ENCODE measurements at regions not wholly inside any gene's neighbourhood (a gene's known extent, or its start where the extent isn't known, plus 50 kb on each side); places are given as distances from the start of the nearest gene placed in this dataset.
"Not testable (repeated sequence)": the region's sequence is repeated elsewhere in the genome, so short reads cannot be mapped to it uniquely, and the experiment has no call there.

GRCh38 chr18:51266077-51266476, 68.6 kb upstream of the MEX3C start:
- H4K8ac ChIP-seq (ENCODE audit: low read depth, low read length); H3K79me1 ChIP-seq (ENCODE audit: low read depth, low read length); H3K23ac ChIP-seq (ENCODE audit: low read depth, low read length, poor library complexity); H3K4me2 ChIP-seq (ENCODE audit: insufficient read depth, low read length, poor library complexity, severe bottlenecking); H2AFZ ChIP-seq (ENCODE audit: low read length); H3K27me3 ChIP-seq (ENCODE audit: control insufficient read depth in 3 of 3, insufficient read depth in 3 of 3, low read depth in 1 of 3, low read length in 3 of 3); H4K91ac ChIP-seq (ENCODE audit: low read depth, low read length, poor library complexity); H3K36me3 ChIP-seq (replicated peaks in 1 of 2; ENCODE audit: control insufficient read depth in 2 of 2, insufficient read depth in 2 of 2, low read length in 2 of 2); H3K9me3 ChIP-seq (replicated peaks in 1 of 2; ENCODE audit: control insufficient read depth in 2 of 2, insufficient read depth in 1 of 2, low read depth in 1 of 2, low read length in 2 of 2); H2BK12ac ChIP-seq (ENCODE audit: low read length); H3K9ac ChIP-seq (ENCODE audit: low read depth, low read length, poor library complexity); H2BK15ac ChIP-seq (ENCODE audit: low read length); H3K4me3 ChIP-seq (ENCODE audit: low read length in 2 of 2); H3K18ac ChIP-seq (ENCODE audit: low read length); H2BK120ac ChIP-seq (ENCODE audit: low read depth, low read length); H2BK5ac ChIP-seq (ENCODE audit: low read length); H3K14ac ChIP-seq (ENCODE audit: low read length); H2AK5ac ChIP-seq (ENCODE audit: low read depth, low read length); H3K27ac ChIP-seq (replicated peaks; ENCODE audit: low read length); H3K4ac ChIP-seq (ENCODE audit: low read length); H3K4me1 ChIP-seq (ENCODE audit: control insufficient read depth in 2 of 2, insufficient read depth in 1 of 2, low read depth in 1 of 2, low read length in 2 of 2); DNase-seq (ENCODE audit: low spot score): not testable (repeated sequence)
- WGBS, 2 donors (ENCODE audit: extremely low coverage in 2 of 2, insufficient read length in 2 of 2, insufficient replicate concordance in 1 of 2): no CpG with 5 or more reads among the region's 4 CpGs

- no peaks in the 10 kb centered on the region for H3K79me1 ChIP-seq (ENCODE audit: low read depth, low read length)
- H3K4me1 ChIP-seq (ENCODE audit: control insufficient read depth in 2 of 2, insufficient read depth in 1 of 2, low read depth in 1 of 2, low read length in 2 of 2): no peaks in the 10 kb centered on the region
- H3K27me3 ChIP-seq (ENCODE audit: control insufficient read depth in 3 of 3, insufficient read depth in 3 of 3, low read depth in 1 of 3, low read length in 3 of 3): no peaks in the 10 kb centered on the region
- no peak overlapping the region for H2BK5ac ChIP-seq (ENCODE audit: low read length)
- H4K91ac ChIP-seq (ENCODE audit: low read depth, low read length, poor library complexity): no peak overlapping the region
- no peaks in the 10 kb centered on the region for H3K36me3 ChIP-seq (replicated peaks in 1 of 2; ENCODE audit: control insufficient read depth in 2 of 2, insufficient read depth in 2 of 2, low read length in 2 of 2)
- peaks cover 0 to 2% of the 10 kb centered on the region in 2 donors for H3K9me3 ChIP-seq (replicated peaks in 1 of 2; ENCODE audit: control insufficient read depth in 2 of 2, insufficient read depth in 1 of 2, low read depth in 1 of 2, low read length in 2 of 2)
- H3K4me3 ChIP-seq (ENCODE audit: low read length in 2 of 2): no peak overlapping the region
- H3K18ac ChIP-seq (ENCODE audit: low read length): no peak overlapping the region
- H3K9ac ChIP-seq (ENCODE audit: low read depth, low read length, poor library complexity): no peak overlapping the region
- no peak overlapping the region for H2BK12ac ChIP-seq (ENCODE audit: low read length)
- no CpG with 5 or more reads among the region's 4 CpGs for WGBS, 2 donors (ENCODE audit: extremely low coverage in 2 of 2, insufficient read length in 2 of 2, insufficient replicate concordance in 1 of 2)
- H2BK120ac ChIP-seq (ENCODE audit: low read depth, low read length): no peak overlapping the region
- no peak overlapping the region for H4K8ac ChIP-seq (ENCODE audit: low read depth, low read length)
- no peak overlapping the region for H3K4me2 ChIP-seq (ENCODE audit: insufficient read depth, low read length, poor library complexity, severe bottlenecking)
- no peak overlapping the region for H2AK5ac ChIP-seq (ENCODE audit: low read depth, low read length)
- no peak overlapping the region for H3K27ac ChIP-seq (replicated peaks; ENCODE audit: low read length)
- no peak overlapping the region for H3K23ac ChIP-seq (ENCODE audit: low read depth, low read length, poor library complexity)
- no peak overlapping the region for H2AFZ ChIP-seq (ENCODE audit: low read length)
- DNase-seq (ENCODE audit: low spot score): no peak
- H3K14ac ChIP-seq (ENCODE audit: low read length): no peak overlapping the region
- H2BK15ac ChIP-seq (ENCODE audit: low read length): no peak overlapping the region
- no peak overlapping the region for H3K4ac ChIP-seq (ENCODE audit: low read length)
Measured at GRCh38 chr18:51266773-51267172, 69.3 kb upstream of the MEX3C start.

GRCh38 chr18:51273437-51273836, 76.0 kb upstream of the MEX3C start:
- no peaks in the 10 kb centered on the region for H3K4me1 ChIP-seq (ENCODE audit: control insufficient read depth in 2 of 2, insufficient read depth in 1 of 2, low read depth in 1 of 2, low read length in 2 of 2)
- H3K4ac ChIP-seq (ENCODE audit: low read length): no peak overlapping the region
- no peak overlapping the region for H3K9ac ChIP-seq (ENCODE audit: low read depth, low read length, poor library complexity)
- no peak overlapping the region for H2BK120ac ChIP-seq (ENCODE audit: low read depth, low read length)
- H3K79me1 ChIP-seq (ENCODE audit: low read depth, low read length): no peaks in the 10 kb centered on the region
- no peak overlapping the region for H3K14ac ChIP-seq (ENCODE audit: low read length)
- H3K4me3 ChIP-seq (ENCODE audit: low read length in 2 of 2): no peak overlapping the region
- no peak overlapping the region for H2BK15ac ChIP-seq (ENCODE audit: low read length)
- no peak overlapping the region for H3K23ac ChIP-seq (ENCODE audit: low read depth, low read length, poor library complexity)
- H4K91ac ChIP-seq (ENCODE audit: low read depth, low read length, poor library complexity): no peak overlapping the region
- H3K36me3 ChIP-seq (replicated peaks in 1 of 2; ENCODE audit: control insufficient read depth in 2 of 2, insufficient read depth in 2 of 2, low read length in 2 of 2): no peaks in the 10 kb centered on the region
- no peak overlapping the region for H2BK5ac ChIP-seq (ENCODE audit: low read length)
- H2BK12ac ChIP-seq (ENCODE audit: low read length): no peak overlapping the region
- no peaks in the 10 kb centered on the region for H3K9me3 ChIP-seq (replicated peaks in 1 of 2; ENCODE audit: control insufficient read depth in 2 of 2, insufficient read depth in 1 of 2, low read depth in 1 of 2, low read length in 2 of 2)
- H2AK5ac ChIP-seq (ENCODE audit: low read depth, low read length): no peak overlapping the region
- no peak overlapping the region for H3K4me2 ChIP-seq (ENCODE audit: insufficient read depth, low read length, poor library complexity, severe bottlenecking)
- no peak for DNase-seq (ENCODE audit: low spot score)
- H2AFZ ChIP-seq (ENCODE audit: low read length): no peak overlapping the region
- no peak overlapping the region for H4K8ac ChIP-seq (ENCODE audit: low read depth, low read length)
- no peak overlapping the region for H3K27ac ChIP-seq (replicated peaks; ENCODE audit: low read length)
- H3K18ac ChIP-seq (ENCODE audit: low read length): no peak overlapping the region
- no peaks in the 10 kb centered on the region for H3K27me3 ChIP-seq (ENCODE audit: control insufficient read depth in 3 of 3, insufficient read depth in 3 of 3, low read depth in 1 of 3, low read length in 3 of 3)

GRCh38 chr18:51275712-51276476, 78.4 kb upstream of the MEX3C start:
- Histone ChIP-seq H2BK15ac (ENCODE audit: low read length) (no peak overlapping the region), H3K23ac (ENCODE audit: low read depth, low read length, poor library complexity) (no peak overlapping the region), H2AFZ (ENCODE audit: low read length) (no peak overlapping the region), H4K8ac (ENCODE audit: low read depth, low read length) (no peak overlapping the region), H3K4me2 (ENCODE audit: insufficient read depth, low read length, poor library complexity, severe bottlenecking) (no peak overlapping the region), H3K79me1 (ENCODE audit: low read depth, low read length) (no peaks in the 10 kb centered on the region), H3K9me3 (replicated peaks in 1 of 2; ENCODE audit: control insufficient read depth in 2 of 2, insufficient read depth in 1 of 2, low read depth in 1 of 2, low read length in 2 of 2) (no peaks in the 10 kb centered on the region), H3K14ac (ENCODE audit: low read length) (no peak overlapping the region), H3K4ac (ENCODE audit: low read length) (no peak overlapping the region), H2BK12ac (ENCODE audit: low read length) (no peak overlapping the region), H2BK5ac (ENCODE audit: low read length) (no peak overlapping the region), H2BK120ac (ENCODE audit: low read depth, low read length) (no peak overlapping the region), H3K27ac (replicated peaks; ENCODE audit: low read length) (no peak overlapping the region), H3K4me1 (ENCODE audit: control insufficient read depth in 2 of 2, insufficient read depth in 1 of 2, low read depth in 1 of 2, low read length in 2 of 2) (no peaks in the 10 kb centered on the region), H3K18ac (ENCODE audit: low read length) (no peak overlapping the region), H3K27me3 (ENCODE audit: control insufficient read depth in 3 of 3, insufficient read depth in 3 of 3, low read depth in 1 of 3, low read length in 3 of 3) (no peaks in the 10 kb centered on the region), H3K4me3 (ENCODE audit: low read length in 2 of 2) (no peak overlapping the region), H3K36me3 (replicated peaks in 1 of 2; ENCODE audit: control insufficient read depth in 2 of 2, insufficient read depth in 2 of 2, low read length in 2 of 2) (no peaks in the 10 kb centered on the region), H2AK5ac (ENCODE audit: low read depth, low read length) (no peak overlapping the region), H3K9ac (ENCODE audit: low read depth, low read length, poor library complexity) (no peak overlapping the region), H4K91ac (ENCODE audit: low read depth, low read length, poor library complexity) (no peak overlapping the region)
- WGBS, 2 donors (ENCODE audit: extremely low coverage in 2 of 2, insufficient read length in 2 of 2, insufficient replicate concordance in 1 of 2): no CpG with 5 or more reads among the region's 6 CpGs
- no peak for DNase-seq (ENCODE audit: low spot score)
